ENCODE measurements at regions not wholly inside any gene's neighbourhood (a gene's known extent, or its start where the extent isn't known, plus 50 kb on each side); places are given as distances from the start of the nearest gene placed in this dataset.

DNA sequence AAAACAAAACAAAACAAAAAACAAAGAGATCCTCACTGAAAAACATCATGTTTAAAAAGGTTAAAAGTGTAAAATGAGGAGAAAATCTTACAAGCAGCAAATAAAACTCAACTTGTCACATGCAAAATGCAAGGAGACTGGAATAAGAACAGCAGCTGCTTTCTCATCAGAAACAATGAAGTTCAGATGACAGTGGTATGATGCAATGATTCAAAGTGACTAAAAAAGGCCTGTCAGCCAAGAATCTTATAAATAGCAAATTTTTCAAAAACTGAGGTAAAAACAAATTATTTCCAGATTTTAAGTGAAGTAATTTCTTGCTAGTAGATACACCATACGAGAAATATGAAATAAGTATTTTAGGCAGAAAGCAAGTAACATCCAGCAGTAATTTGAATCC lies 68.6 kb upstream of the EPHA3 start:
- TF ChIP-seq, protein P1, sequence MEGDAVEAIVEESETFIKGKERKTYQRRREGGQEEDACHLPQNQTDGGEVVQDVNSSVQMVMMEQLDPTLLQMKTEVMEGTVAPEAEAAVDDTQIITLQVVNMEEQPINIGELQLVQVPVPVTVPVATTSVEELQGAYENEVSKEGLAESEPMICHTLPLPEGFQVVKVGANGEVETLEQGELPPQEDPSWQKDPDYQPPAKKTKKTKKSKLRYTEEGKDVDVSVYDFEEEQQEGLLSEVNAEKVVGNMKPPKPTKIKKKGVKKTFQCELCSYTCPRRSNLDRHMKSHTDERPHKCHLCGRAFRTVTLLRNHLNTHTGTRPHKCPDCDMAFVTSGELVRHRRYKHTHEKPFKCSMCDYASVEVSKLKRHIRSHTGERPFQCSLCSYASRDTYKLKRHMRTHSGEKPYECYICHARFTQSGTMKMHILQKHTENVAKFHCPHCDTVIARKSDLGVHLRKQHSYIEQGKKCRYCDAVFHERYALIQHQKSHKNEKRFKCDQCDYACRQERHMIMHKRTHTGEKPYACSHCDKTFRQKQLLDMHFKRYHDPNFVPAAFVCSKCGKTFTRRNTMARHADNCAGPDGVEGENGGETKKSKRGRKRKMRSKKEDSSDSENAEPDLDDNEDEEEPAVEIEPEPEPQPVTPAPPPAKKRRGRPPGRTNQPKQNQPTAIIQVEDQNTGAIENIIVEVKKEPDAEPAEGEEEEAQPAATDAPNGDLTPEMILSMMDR (conservative IDR thresholded peaks at IDR 0.05 in 1 of 2, IDR thresholded peaks at IDR 0.05 in 1 of 2; ENCODE audit: extremely low read depth in 1 of 2, insufficient read depth in 1 of 2, low read depth in 1 of 2, low read length in 2 of 2), result no peak
- TF ChIP-seq EZH2 (IDR thresholded peaks at IDR 0.05; ENCODE audit: borderline replicate concordance, low read length), result no peak

All from mammary epithelial cell (primary cell).